ENCODE measurements at regions not wholly inside any gene's neighbourhood (a gene's known extent, or its start where the extent isn't known, plus 50 kb on each side); places are given as distances from the start of the nearest gene placed in this dataset.

- Mint-ChIP-seq H3K9me3 (ENCODE audit: unreplicated experiment) (peaks cover 10% of the 10 kb centered on the region), H3K4me1 (ENCODE audit: unreplicated experiment) (no peaks in the 10 kb centered on the region), H3K4me3 (ENCODE audit: unreplicated experiment) (no peak overlapping the region), H3K27me3 (ENCODE audit: unreplicated experiment) (peaks cover 6% of the 10 kb centered on the region), H3K27ac (ENCODE audit: unreplicated experiment) (no peak overlapping the region), H3K36me3 (ENCODE audit: unreplicated experiment) (no peaks in the 10 kb centered on the region)
- DNase-seq (ENCODE audit: extremely low spot score, unreplicated experiment) = no peak
- TF ChIP-seq CTCF (IDR thresholded peaks at IDR 0.05) = no peak
Observed at GRCh38 chr2:5501807-5502206, 190.4 kb upstream of the SOX11 start.

- no peaks in the 10 kb centered on the region for H3K36me3 Mint-ChIP-seq (ENCODE audit: unreplicated experiment)
Observed at GRCh38 chr2:5502385-5502784, 189.8 kb upstream of the SOX11 start.

GRCh38 chr2:5504756-5505155, 187.4 kb upstream of the SOX11 start:
- Mint-ChIP-seq H3K4me1 (ENCODE audit: unreplicated experiment) (no peaks in the 10 kb centered on the region), H3K9me3 (ENCODE audit: unreplicated experiment) (peaks cover 10% of the 10 kb centered on the region), H3K27me3 (ENCODE audit: unreplicated experiment) (peaks cover 3% of the 10 kb centered on the region), H3K36me3 (ENCODE audit: unreplicated experiment) (no peaks in the 10 kb centered on the region), H3K4me3 (ENCODE audit: unreplicated experiment) (no peak overlapping the region), H3K27ac (ENCODE audit: unreplicated experiment) (no peak overlapping the region)
- no peak for TF ChIP-seq CTCF (IDR thresholded peaks at IDR 0.05)
- no peak for DNase-seq (ENCODE audit: extremely low spot score, unreplicated experiment)

More at GRCh38 chr2:5502385-5502784, 189.8 kb upstream of the SOX11 start:
- Mint-ChIP-seq H3K9me3 (ENCODE audit: unreplicated experiment) (peaks cover 10% of the 10 kb centered on the region), H3K4me1 (ENCODE audit: unreplicated experiment) (no peaks in the 10 kb centered on the region), H3K27ac (ENCODE audit: unreplicated experiment) (no peak overlapping the region), H3K27me3 (ENCODE audit: unreplicated experiment) (peaks cover 6% of the 10 kb centered on the region), H3K4me3 (ENCODE audit: unreplicated experiment) (no peak overlapping the region)
- no peak for DNase-seq (ENCODE audit: extremely low spot score, unreplicated experiment)
- no peak for TF ChIP-seq CTCF (IDR thresholded peaks at IDR 0.05)

GRCh38 chr2:5507367-5507766, 184.8 kb upstream of the SOX11 start:
- H3K4me3 Mint-ChIP-seq (ENCODE audit: unreplicated experiment) = no peak overlapping the region
- no peaks in the 10 kb centered on the region for H3K4me1 Mint-ChIP-seq (ENCODE audit: unreplicated experiment)
- no peaks in the 10 kb centered on the region for H3K36me3 Mint-ChIP-seq (ENCODE audit: unreplicated experiment)
- no peak overlapping the region for H3K27ac Mint-ChIP-seq (ENCODE audit: unreplicated experiment)
- peaks cover 3% of the 10 kb centered on the region for H3K27me3 Mint-ChIP-seq (ENCODE audit: unreplicated experiment)
- no peak for TF ChIP-seq CTCF (IDR thresholded peaks at IDR 0.05)
- no peaks in the 10 kb centered on the region for H3K9me3 Mint-ChIP-seq (ENCODE audit: unreplicated experiment)
- DNase-seq (ENCODE audit: extremely low spot score, unreplicated experiment) = no peak

- Mint-ChIP-seq H3K4me1 (ENCODE audit: unreplicated experiment) (no peaks in the 10 kb centered on the region), H3K4me3 (ENCODE audit: unreplicated experiment) (no peak overlapping the region), H3K36me3 (ENCODE audit: unreplicated experiment) (no peaks in the 10 kb centered on the region), H3K9me3 (ENCODE audit: unreplicated experiment) (no peaks in the 10 kb centered on the region), H3K27ac (ENCODE audit: unreplicated experiment) (no peak overlapping the region), H3K27me3 (ENCODE audit: unreplicated experiment) (no peaks in the 10 kb centered on the region)
- no peak for TF ChIP-seq CTCF (IDR thresholded peaks at IDR 0.05)
- no peak for DNase-seq (ENCODE audit: extremely low spot score, unreplicated experiment)
Observed at GRCh38 chr2:5509362-5509761, 182.8 kb upstream of the SOX11 start.

All from osteocyte (in vitro differentiated cells).